GM12891 (cell line): ENCODE measurements at regions not wholly inside any gene's neighbourhood (a gene's known extent, or its start where the extent isn't known, plus 50 kb on each side); places are given as distances from the start of the nearest gene placed in this dataset.

Experiments
- PAX5 ChIP-seq: IDR thresholded peaks from 2 replicates; pipeline ENCODE4 v1.6.1; 2011; ENCODE audit warnings: low read length, moderate library complexity, mild to moderate bottlenecking; ENCODE audit not compliant: insufficient read depth, severe bottlenecking
- POLR2A ChIP-seq: IDR thresholded peaks from 2 replicates; pipeline ENCODE4 v1.6.1; 2011; ENCODE audit warnings: low read depth, low read length, control low read depth
- POLR2AphosphoS5 ChIP-seq: IDR thresholded peaks from 2 replicates; pipeline ENCODE4 v1.6.1; 2011; ENCODE audit warnings: low read depth, low read length, control low read depth
- SPI1 ChIP-seq: IDR thresholded peaks from 2 replicates; pipeline ENCODE4 v1.6.1; 2011; ENCODE audit warnings: low read depth, low read length, control low read depth
- TAF1 ChIP-seq: IDR thresholded peaks from 2 replicates; pipeline ENCODE4 v1.6.1; 2011; ENCODE audit warnings: low read depth, low read length, control low read depth

DNA sequence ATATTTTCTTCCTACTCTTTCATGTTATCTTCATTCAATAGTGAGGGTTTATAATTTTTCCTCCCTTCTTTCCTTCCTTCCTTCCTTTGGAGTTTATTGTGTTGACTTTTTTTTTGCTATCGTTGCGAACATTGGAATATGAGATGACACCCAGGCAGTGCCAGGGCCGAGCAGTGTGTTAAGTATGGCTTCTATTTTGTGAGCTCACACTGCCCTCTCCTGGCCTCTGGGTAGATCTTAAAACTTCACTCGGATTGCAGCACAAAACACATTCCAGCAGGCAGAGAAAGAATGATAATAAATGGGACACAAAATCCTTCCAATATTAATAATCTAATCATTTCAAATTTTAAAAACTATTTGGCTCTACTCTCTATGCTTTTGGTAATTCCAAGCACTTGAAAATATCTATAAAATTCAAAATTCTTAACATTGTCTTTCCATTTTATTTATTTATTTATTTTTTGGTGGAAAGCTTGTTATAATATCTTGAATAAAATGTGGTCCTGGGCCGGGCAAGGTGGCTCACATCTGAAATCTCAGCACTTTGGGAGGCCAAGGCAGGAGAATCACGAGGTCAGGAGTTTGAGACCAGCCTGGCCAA lies 147.4 kb upstream of the OLIG3 start:
- no peak for TF ChIP-seq POLR2A
- TF ChIP-seq POLR2AphosphoS5: no peak
- no peak for TF ChIP-seq TAF1
- no peak for TF ChIP-seq PAX5
- TF ChIP-seq SPI1: no peak
